K562 (cell line): ENCODE measurements at regions not wholly inside any gene's neighbourhood (a gene's known extent, or its start where the extent isn't known, plus 50 kb on each side); places are given as distances from the start of the nearest gene placed in this dataset.

ENCODE experiments used
- ATAC-seq: fragments of 200-7000 bp; cut with Tn5 transposase; 3 replicates; pipeline ENCODE4 v1.9.1; 2020; ENCODE audit warnings: moderate library complexity
- BruUV-seq: library from RNA; stranded (reverse); fragments of 400-500 nt; replicated peaks from 2 replicates; lab custom pipeline; 2021; lab: Mats Ljungman, UMichigan
- CTCF ChIA-PET: fragments of 300-600 bp; formaldehyde crosslinking; extraction: SDS; loops from one replicate; lab custom pipeline; 2021; ENCODE audit warnings: low intra/inter-chr PET ratio; lab: Yijun Ruan, JAX
- POLR2A ChIA-PET: fragments of 300-600, 350-650 bp; sonication (Branson Sonifier 250); formaldehyde crosslinking; extraction: SDS; loops from one replicate; lab custom pipeline; 2021; ENCODE audit warnings: antibody characterized with exemption, inconsistent platforms; lab: Yijun Ruan, JAX
- DNase-seq, 4 experiments: peaks; one replicate each; pipeline versions ENCODE4 v3.0.0 to v3.0.0-alpha.2; 2011 to 2018; ENCODE audit warnings: low spot score in 3 of 4, mixed read lengths in 3 of 4; ENCODE audit errors: extremely low read depth in 1 of 4
- FAIRE-seq: peaks from 2 replicates; lab custom pipeline; 2011; peaks lifted over from hg19 to GRCh38; lab: Jason Lieb, UNC
- H2AFZ ChIP-seq: 2 replicates; pipeline ENCODE4 v1.6.0; 2011; ENCODE audit warnings: low read depth, low read length, control low read depth, inconsistent platforms
- H3K27ac ChIP-seq: fragments of 200-600 bp; 3 replicates; pipeline ENCODE4 v1.8.0; 2011; ENCODE audit warnings: low read depth, mild to moderate bottlenecking, control low read depth, inconsistent platforms, low read length, moderate library complexity, mixed read lengths; ENCODE audit errors: extremely low read depth
- H3K27me3 ChIP-seq, 2 experiments: fragments of 300-600 bp in 1 of 2; 2 replicates in 1 of 2; 3 replicates in 1 of 2; pipeline versions ENCODE4 v1.6.0 to v1.8.0; 2011; ENCODE audit warnings: inconsistent platforms in 2 of 2, low read length in 2 of 2, mild to moderate bottlenecking in 1 of 2, mixed read lengths in 1 of 2, moderate library complexity in 1 of 2; ENCODE audit not compliant: control insufficient read depth in 2 of 2, insufficient read depth in 2 of 2
- H3K36me3 ChIP-seq: fragments of 300-600 bp; 3 replicates; pipeline ENCODE4 v1.8.0; 2011; ENCODE audit warnings: mild to moderate bottlenecking, low read length, inconsistent platforms; ENCODE audit not compliant: control insufficient read depth, insufficient read depth
- H3K4me1 ChIP-seq, 2 experiments: fragments of 200-600 bp in 1 of 2; replicated peaks in 1 of 2; 2 replicates in 1 of 2; 3 replicates in 1 of 2; pipeline versions ENCODE4 v1.5.1 to v1.8.0; 2011; ENCODE audit warnings: inconsistent platforms in 2 of 2, low read length in 2 of 2, mild to moderate bottlenecking in 1 of 2, mixed read lengths in 1 of 2, moderate library complexity in 1 of 2; ENCODE audit not compliant: control insufficient read depth in 2 of 2, insufficient read depth in 2 of 2
- H3K4me2 ChIP-seq: 2 replicates; pipeline ENCODE4 v1.6.1; 2011; ENCODE audit warnings: low read length, control low read depth, inconsistent platforms, mixed read lengths; ENCODE audit not compliant: insufficient read depth
- H3K4me3 ChIP-seq: fragments of 200-600 bp; sonication (generic), shearing (Covaris generic); 2 replicates; pipeline ENCODE4 v1.5.1; 2016; ENCODE audit warnings: control low read depth, inconsistent platforms
- H3K79me2 ChIP-seq: fragments of 200-600 bp; 3 replicates; pipeline ENCODE4 v1.8.0; 2011; ENCODE audit warnings: low read length, inconsistent platforms; ENCODE audit not compliant: control insufficient read depth, insufficient read depth
- H3K9ac ChIP-seq, 2 experiments: 2 replicates each; pipeline versions ENCODE4 v1.6.0 to v1.6.1; 2011; ENCODE audit warnings: low read depth in 2 of 2, low read length in 2 of 2, control low read depth in 1 of 2, inconsistent platforms in 1 of 2, mild to moderate bottlenecking in 1 of 2, mixed read lengths in 1 of 2; ENCODE audit not compliant: insufficient read depth in 1 of 2
- H3K9me1 ChIP-seq: one replicate; pipeline ENCODE4 v1.6.0; 2011; ENCODE audit warnings: inconsistent platforms, mild to moderate bottlenecking, low read length, moderate library complexity; ENCODE audit not compliant: control insufficient read depth, insufficient read depth
- H3K9me3 ChIP-seq: replicated peaks from 2 replicates; pipeline ENCODE4 v1.5.1; 2011; ENCODE audit warnings: low read depth, low read length, inconsistent platforms; ENCODE audit not compliant: control insufficient read depth, insufficient read depth
- H4K20me1 ChIP-seq: replicated peaks from 2 replicates; pipeline ENCODE4 v1.6.1; 2011; ENCODE audit warnings: low read length, inconsistent platforms, mixed read lengths; ENCODE audit not compliant: control insufficient read depth, insufficient read depth
- ETS1 ChIP-seq: conservative IDR thresholded peaks from 2 replicates; pipeline ENCODE4 v1.6.1; 2011; ENCODE audit warnings: low read depth, mild to moderate bottlenecking, low read length; ENCODE audit not compliant: control insufficient read depth
- GTF2F1 ChIP-seq: IDR thresholded peaks from 2 replicates; pipeline ENCODE4 v1.6.1; 2011; ENCODE audit warnings: low read depth, low read length, improper control_type of control experiment
- HES1 ChIP-seq: fragments of 450-650 bp; IDR thresholded peaks from 2 replicates; pipeline ENCODE4 v1.6.1; 2016; ENCODE audit warnings: low read depth, mild to moderate bottlenecking, moderate library complexity
- L3MBTL2 ChIP-seq: fragments of 450-650 bp; IDR thresholded peaks from 2 replicates; pipeline ENCODE4 v1.6.1; 2016; ENCODE audit warnings: mild to moderate bottlenecking, moderate library complexity
- MYBL2 ChIP-seq, 2 experiments: fragments of 450-650 bp in 1 of 2; sonication (generic) in 1 of 2; formaldehyde crosslinking in 1 of 2; IDR thresholded peaks; 2 replicates each; pipeline versions ENCODE4 v1.6.1 to v1.8.1; 2017 to 2022; ENCODE audit warnings: borderline replicate concordance in 1 of 2, inconsistent platforms in 1 of 2, low read depth in 1 of 2, mild to moderate bottlenecking in 1 of 2, missing genetic modification reagents in 1 of 2, moderate library complexity in 1 of 2
- TARDBP ChIP-seq: fragments of 450-650 bp; IDR thresholded peaks from 2 replicates; pipeline ENCODE4 v1.6.1; 2016
- ZC3H8 ChIP-seq: fragments of 450-650 bp; IDR thresholded peaks from 2 replicates; pipeline ENCODE4 v1.6.1; 2017
- ZNF143 ChIP-seq: sonication (generic); formaldehyde crosslinking; IDR thresholded peaks from 2 replicates; pipeline ENCODE4 v1.9.0; 2022; ENCODE audit warnings: mild to moderate bottlenecking, missing genetic modification reagents
- ZNF232 ChIP-seq: sonication (generic); formaldehyde crosslinking; IDR thresholded peaks from 2 replicates; pipeline ENCODE4 v1.8.0; 2022; ENCODE audit warnings: mild to moderate bottlenecking, missing genetic modification reagents
- ZNF282 ChIP-seq: sonication (generic); formaldehyde crosslinking; IDR thresholded peaks from 2 replicates; pipeline ENCODE4 v1.8.1; 2023; ENCODE audit warnings: missing genetic modification reagents
- ZNF668 ChIP-seq: fragments of 250-450 bp; sonication (Bioruptor Pico); IDR thresholded peaks from 2 replicates; pipeline ENCODE4 v1.8.0; 2022; ENCODE audit warnings: mild to moderate bottlenecking, inconsistent platforms
- WGBS: fragments of 100-300 bp; shearing (Covaris generic); methylation state at CpG from one replicate; pipeline ENCODE4 v1.1.6; 2016; ENCODE audit warnings: low coverage, mixed read lengths; ENCODE audit not compliant: insufficient coverage; ENCODE audit errors: missing lambda C conversion rate; 5-methylcytosine and 5-hydroxymethylcytosine counted together
- in situ Hi-C: fragments of 300-500 bp; cut with MboI; formaldehyde crosslinking; loops from 4 replicates; pipeline ENCODE4 v1.15.0; 2018; ENCODE audit warnings: inconsistent platforms, mixed read lengths
- intact Hi-C: fragments of 100-400 bp; cut with micrococcal nuclease; formaldehyde crosslinking; loops from 2 replicates; pipeline ENCODE4 v1.14.2; 2022

DNA sequence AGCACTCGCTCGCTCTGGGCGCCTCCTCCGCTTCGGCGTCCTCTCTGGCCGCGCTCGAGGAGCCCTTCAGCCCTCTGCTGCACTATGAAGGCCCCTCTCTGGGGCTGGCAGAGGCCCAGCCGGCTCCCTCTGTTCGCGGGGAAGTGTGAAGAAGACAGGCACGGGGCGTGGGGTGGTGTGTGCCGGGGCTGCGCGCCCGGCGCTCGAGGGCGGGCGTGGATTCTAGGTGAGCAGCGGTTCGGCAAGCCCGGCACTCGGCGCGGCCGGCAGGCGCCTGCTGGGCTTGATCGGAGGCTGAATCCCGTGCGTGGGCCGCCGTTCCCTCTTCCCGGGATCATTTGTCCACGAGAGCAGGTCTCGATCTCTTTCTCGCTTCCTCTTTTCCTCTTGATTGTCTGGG lies 153.0 kb downstream of the SLC35B3 start (continued):
- no peak for TF ChIP-seq HES1
- TF ChIP-seq ZNF668 (CRISPR knock-in tag) = no peak
- TF ChIP-seq TARDBP = no peak
- no peak for TF ChIP-seq ZC3H8
- peak; percentile 46; the same call in 1 of the 2 replicates for TF ChIP-seq L3MBTL2
- no peak for TF ChIP-seq GTF2F1
- no peak for TF ChIP-seq ETS1

GRCh38 chr6:8279041-8279805 lies 156.1 kb downstream of the SLC35B3 start:
- Histone ChIP-seq H2AFZ (no peak overlapping the region), H3K27me3 (no peaks in the 10 kb centered on the region), H3K9me3 (no peaks in the 10 kb centered on the region), H3K4me1 (peaks cover 0 to 10% of the 10 kb centered on the region in 2 experiments; a peak in 2 of 5 replicates), H4K20me1 (no peaks in the 10 kb centered on the region; the same call in 1 of the 2 replicates), H3K9me1 (no peaks in the 10 kb centered on the region), H3K9ac (no peak overlapping the region), H3K79me2 (no peaks in the 10 kb centered on the region), H3K4me3 (no peak overlapping the region), H3K27ac (no peak overlapping the region), H3K36me3 (no peaks in the 10 kb centered on the region), H3K4me2 (no peak overlapping the region)
- no TSS peak for BruUV-seq
- FAIRE-seq (no peak), DNase-seq (no peak), ATAC-seq (no peak)
- ChIA-PET CTCF (no interaction called here), POLR2A (no interaction called here)
- 0% methylated on average over 15 of the region's 15 CpGs for WGBS
- TF ChIP-seq ZNF232 (CRISPR knock-in tag) (no peak), ZNF282 (CRISPR knock-in tag) (no peak), ZNF143 (no peak), MYBL2 (IDR thresholded peaks at IDR 0.05; ENCODE audit: low read depth) (no peak), MYBL2 (CRISPR knock-in tag; IDR thresholded peaks at IDR 0.05; ENCODE audit: borderline replicate concordance) (no peak)
- in situ Hi-C loops (no loop called here), intact Hi-C loops (no loop called here)
